ENCODE measurements at regions not wholly inside any gene's neighbourhood (a gene's known extent, or its start where the extent isn't known, plus 50 kb on each side); places are given as distances from the start of the nearest gene placed in this dataset.

GRCh38 chrX:20954014-20954413, 420.2 kb upstream of the CNKSR2 start:
- TF ChIP-seq CTCF (IDR thresholded peaks at IDR 0.05): no peak
- no peak for TF ChIP-seq TEAD4 (CRISPR knock-in tag; IDR thresholded peaks at IDR 0.05)
- TF ChIP-seq PRDM15 (CRISPR knock-in tag; IDR thresholded peaks at IDR 0.05): no peak
- TF ChIP-seq ZSCAN18 (CRISPR knock-in tag; IDR thresholded peaks at IDR 0.05): no peak
- no peak for TF ChIP-seq ZBTB43 (CRISPR knock-in tag; IDR thresholded peaks at IDR 0.05)

Data from WTC11 (cell line).